Dedifferentiated amniotic fluid mesenchymal stem cell (primary cell): ENCODE measurements at regions not wholly inside any gene's neighbourhood (a gene's known extent, or its start where the extent isn't known, plus 50 kb on each side); places are given as distances from the start of the nearest gene placed in this dataset.
A peak's percentile ranks its signal among the peaks of the same experiment; 100 is the strongest.

Source experiments
- DNase-seq: peaks from one replicate; pipeline ENCODE4 v3.0.0-alpha.2; 2016; ENCODE audit errors: extremely low spot score

GRCh38 chr11:43575913-43576310, 104.6 kb upstream of the HSD17B12 start:
- DNase-seq = no peak

GRCh38 chr11:43576320-43576802, 104.2 kb upstream of the HSD17B12 start:
- DNase-seq = no peak

DNA sequence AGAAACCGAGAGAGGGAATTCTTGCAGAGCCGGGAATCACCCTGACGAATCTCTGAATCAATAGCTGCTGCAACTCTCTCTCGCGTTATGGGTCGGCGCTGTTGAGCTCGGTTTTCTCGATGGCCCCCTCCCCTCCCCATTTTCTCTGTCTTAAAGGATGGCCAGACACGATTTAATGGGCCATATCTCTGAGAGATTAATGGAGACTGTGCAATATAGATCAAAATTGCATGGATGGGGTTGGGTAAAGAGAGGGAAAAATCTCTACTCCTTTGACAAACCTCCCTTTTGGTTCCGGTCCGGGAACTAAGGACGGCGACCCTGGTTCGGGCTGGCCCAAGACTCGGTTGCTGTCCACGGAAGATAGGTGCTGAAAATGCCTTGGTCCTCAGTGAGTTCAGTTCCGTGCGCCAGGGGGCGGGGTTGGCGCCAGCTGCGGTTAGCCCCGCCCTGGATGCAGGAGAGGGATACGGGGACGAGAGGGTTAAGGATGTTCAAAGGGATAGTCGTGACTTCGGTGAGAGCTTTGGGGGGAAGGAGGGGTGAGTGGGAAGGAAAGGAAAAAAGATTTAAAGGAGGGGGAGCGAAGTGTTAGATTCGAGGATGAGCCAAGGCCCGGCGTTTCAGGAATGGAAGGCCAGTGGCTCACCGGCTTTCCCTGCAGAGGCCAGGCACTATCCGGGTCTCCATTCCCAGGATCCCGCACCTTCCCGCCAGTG, 103.6 kb upstream of the HSD17B12 start:
- DNase-seq = peak; percentile 35

DNA sequence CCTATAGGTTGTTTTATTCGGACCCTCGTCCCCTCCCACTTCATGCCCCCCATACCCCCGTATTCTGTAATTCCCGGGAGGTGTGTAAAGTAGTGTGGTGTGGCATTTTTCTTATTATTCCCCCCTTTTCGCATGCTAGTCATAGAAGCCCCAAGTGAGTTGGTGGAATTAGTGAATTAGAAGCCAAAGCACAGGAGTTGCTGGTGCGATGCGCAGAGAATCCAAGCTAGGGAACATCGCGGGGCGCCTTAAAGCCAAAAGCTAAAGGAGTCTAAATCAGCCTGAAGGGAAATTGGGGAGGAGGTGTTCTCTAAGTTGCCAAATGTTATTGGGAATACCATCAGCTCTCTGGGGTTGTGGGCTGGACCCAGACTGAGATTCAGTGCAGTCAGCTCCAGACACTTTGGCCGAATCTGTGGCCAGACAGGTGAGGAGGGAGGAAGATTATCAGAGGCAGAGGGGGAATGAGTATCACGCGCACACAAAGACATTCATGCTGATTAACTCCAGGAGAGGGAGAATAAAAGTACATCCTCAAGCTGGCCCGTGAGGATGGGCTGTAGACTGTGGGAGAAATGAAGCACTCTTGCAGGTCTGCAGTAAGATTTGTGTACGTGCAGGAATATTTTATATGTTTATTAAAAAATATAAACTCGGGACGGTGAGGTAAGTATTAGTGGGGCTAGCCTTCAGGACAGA, 102.8 kb upstream of the HSD17B12 start:
- DNase-seq = no peak

DNA sequence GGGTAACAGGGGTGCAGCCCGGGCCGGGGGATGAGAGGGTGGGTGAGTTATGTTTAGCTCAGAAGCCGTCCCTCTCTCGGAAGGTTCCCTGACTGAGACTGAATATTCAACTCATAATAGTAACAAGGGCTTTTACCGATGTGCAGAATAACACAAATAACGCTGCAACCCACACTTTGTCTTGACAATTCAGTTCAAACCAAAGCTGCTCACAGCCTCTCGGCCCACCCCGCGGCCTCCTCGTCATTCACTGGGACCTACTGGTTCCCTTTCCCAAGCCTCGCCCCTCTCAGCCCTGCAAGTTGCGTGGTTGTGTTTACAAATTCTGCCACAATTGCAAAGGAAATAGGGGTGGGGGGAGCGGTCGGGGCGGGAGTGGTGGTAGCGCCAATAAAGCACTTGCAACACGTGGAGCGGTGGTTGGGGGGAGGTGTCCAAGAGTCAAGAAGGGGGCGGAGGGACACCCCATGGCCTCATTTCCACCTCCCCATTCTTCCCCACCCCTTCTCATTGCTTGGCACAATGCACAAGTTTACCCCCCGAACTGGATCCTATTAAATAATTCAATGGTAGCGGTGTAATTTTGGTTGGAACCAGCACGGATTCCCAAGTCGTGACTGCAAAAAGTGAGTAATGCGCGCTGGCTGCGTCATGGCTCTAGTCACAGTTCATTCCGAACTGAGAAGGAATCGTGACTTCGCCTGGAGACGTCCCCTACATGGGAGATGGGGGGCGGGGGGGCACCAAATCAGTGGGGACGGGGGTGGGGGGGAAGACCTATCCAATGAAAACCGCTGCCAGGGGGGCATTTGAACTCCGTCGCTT, 102.0 kb upstream of the HSD17B12 start:
- no peak for DNase-seq

DNA sequence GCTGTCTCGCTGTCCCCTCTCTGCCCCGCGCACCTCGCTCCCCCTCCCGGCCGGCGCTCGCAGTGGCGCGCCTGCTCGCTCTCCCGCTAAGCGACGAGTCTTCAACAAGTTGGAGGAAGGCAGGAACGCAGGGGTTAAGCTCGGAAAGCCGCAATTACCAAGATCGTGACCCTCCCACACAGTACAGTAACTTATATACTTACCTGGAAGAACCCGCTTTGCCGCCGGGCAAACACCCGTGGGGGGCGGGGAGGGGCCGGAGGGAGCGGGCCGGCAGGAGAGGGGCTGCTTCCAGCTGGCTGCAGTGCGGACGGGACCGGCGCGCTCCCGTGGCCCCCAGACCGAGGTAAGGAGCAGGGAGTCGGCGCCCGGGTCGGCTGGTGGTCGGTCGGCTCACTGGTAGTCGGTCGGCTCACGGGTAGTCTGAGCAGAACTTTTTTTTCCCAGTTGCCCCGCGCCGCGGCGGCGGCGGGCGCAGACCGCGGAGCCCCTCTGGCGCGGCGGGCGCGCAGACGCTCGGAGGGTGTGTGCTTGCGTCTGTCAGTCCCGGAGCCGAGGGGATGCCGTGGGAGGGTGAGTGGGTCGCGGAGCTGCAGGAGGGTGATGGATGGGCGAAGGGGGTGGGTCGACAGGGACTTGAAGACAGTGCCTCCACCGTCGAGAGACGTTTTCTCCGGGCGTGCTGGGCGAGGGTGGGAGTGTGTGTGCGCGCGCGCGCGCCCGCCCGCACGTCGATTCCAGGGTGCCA, 101.2 kb upstream of the HSD17B12 start:
- no peak for DNase-seq

DNA sequence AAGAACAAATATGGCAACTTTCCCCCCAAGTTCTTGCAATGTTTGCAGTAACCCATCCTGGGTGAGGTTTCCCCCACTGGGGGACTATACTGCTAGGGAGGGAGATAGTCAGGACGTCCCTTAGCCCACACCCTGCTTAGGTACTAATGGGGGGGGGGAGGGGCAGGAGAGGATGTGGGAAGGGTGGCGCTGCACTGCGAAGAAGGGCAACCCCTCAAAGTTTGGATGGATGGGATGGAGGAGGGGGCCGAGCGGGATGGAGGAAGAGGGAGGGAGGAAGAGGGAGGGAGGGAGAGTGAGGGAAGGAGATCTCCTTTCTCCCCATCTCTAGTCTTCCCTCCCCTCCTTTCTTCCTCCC, 100.6 kb upstream of the HSD17B12 start:
- no peak for DNase-seq

DNA sequence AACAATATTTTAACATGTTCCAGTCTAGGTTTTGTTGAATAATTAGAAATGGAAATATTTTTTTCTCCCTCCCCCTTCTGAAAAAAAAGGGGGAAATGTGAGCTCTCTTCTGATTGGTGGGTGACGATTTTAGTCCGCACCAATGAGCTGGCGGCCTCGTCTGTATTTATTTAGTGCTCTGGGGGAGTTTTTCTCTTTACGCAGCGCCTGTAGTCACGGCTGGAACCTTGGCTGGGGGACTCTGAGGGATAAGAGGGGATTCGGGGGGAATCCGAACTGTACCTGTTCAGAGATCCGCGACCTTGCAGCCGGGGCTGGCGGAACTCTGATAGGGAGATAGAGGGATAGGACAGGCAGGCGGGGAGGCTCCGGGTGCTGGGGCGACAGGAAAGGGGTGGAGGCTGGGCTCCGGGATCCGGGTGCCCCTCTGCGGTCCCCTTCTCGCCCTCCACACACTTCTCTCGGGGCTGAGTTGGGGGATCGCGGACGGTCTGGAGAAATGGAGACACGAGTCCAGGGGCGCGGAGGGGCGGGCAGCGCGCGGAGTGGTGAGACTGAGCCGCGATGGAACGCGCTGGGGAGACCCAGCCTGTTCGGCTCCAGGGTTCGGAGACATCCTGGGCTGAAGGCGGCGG, 99.7 kb upstream of the HSD17B12 start:
- no peak for DNase-seq

DNA sequence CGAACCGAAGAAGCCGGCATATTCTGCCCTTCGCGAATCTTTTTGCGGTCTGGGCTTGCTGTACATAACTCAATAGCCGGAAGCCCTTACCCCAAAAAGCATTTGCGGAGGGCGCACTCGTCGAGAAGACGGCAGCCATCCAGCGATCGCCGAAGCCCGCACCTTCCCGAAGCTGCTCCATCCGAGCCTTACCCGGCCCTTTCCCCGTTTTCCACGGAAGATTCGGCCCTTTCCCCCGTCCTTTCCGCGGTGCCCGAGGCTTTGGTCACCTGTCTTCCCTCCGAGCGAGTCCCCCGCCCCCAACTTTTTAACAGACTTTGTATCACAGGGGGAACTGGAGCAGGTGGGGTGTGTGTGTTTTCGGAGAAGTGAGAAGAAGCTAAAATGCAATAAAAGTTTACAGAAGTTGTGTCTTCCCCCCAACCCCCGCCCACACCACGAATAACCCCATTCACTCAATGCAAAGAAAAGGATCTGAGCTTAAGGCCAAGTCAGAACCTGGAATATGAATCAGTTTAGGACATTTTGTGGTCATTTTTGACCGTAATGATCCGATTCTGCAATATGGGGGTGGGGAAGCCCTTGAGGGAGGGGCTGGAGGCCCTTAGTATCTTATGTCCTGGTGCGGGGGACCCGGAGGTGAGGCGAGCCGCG, 99.0 kb upstream of the HSD17B12 start:
- no peak for DNase-seq

DNA sequence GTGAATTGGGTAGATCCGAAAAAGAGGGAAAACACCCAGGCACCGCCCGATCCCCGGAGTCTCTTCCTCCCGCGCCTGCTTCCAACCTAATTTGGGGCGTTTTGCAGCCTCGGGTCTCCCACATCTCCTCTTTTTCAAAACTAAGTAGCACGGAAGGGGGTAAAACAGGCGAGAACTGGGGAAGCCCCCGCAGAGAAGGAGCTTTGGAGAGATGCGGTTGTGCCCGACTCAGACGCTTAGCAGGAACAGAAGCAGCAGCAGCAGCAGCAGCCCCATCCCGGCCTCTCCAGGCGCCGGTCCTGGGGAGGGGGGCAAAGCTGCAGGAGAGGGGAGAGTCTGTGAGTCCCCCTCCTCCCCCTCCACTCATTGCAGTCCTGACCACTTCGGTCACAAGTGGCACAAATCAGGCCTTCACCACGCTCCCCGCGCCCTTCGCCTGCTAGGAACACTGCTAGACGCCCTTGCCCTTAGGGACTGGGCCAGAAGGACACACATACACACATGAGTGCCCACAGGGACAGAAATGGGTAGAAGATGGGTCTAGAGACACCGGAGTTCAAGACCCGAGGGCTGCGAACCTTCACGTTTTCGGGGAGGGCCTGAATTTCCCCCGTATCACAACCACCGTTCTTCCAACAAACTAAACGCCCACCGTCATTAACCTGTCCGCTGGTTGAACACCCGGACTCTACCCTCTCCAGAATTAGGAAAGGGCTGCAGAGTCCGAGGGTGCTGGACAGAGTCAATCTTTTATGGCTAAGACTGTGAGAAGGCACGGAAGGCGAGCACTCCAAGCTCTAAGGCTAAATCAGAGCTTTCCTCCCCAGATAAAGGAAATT, 98.3 kb upstream of the HSD17B12 start:
- DNase-seq = no peak

DNA sequence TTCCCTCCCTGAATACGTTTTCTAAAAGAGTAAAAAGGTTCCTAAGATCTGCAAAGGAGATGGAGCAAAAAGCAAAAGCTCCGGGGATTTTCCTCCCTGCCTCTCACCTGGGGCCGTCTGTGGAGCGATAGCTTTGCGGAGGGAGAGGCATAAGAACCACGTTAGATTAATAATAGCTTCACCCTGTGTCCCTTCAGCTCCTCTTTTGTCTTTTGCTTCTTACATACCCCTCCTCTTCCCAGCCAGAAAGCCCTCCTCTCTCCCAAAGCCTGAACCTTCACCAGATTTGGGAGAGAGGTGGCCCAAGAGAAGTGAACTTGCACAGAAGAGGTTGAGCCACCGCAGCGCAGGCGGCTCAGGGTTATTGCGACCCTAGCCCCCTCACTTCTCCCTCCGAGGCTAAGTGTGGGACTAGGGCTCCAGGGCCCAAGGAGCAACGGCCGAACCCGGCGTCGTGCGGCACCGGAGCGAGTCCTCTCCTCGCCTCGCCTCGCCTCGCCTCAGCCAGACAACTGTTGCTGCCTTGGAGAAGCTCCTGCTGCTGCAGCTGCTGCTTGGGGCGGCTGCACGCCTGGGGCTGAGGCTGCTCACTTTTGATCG, 97.6 kb upstream of the HSD17B12 start:
- no peak for DNase-seq

DNA sequence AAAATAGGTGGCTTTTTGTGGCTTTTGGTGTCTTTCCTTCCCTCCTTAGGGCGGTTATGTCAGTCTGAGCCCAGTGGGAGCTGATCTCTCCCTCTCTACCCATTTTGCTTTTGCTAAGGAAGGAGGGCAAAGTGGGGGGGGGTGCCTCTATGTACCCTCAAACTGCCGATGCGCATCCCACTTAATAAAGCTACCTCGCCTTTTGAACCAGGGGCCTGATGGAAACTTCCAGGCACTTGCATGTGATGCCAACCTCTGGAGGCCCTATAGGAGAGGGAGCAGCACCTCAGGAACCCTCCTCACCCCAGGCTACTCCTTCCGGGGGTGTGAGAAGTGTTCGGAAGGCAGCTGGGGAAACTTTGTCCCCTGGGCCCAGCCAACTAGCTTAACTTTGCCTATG, 97.0 kb upstream of the HSD17B12 start:
- no peak for DNase-seq

- no peak for DNase-seq
Observed at GRCh38 chr11:43585877-43586608, 94.5 kb upstream of the HSD17B12 start.

DNA sequence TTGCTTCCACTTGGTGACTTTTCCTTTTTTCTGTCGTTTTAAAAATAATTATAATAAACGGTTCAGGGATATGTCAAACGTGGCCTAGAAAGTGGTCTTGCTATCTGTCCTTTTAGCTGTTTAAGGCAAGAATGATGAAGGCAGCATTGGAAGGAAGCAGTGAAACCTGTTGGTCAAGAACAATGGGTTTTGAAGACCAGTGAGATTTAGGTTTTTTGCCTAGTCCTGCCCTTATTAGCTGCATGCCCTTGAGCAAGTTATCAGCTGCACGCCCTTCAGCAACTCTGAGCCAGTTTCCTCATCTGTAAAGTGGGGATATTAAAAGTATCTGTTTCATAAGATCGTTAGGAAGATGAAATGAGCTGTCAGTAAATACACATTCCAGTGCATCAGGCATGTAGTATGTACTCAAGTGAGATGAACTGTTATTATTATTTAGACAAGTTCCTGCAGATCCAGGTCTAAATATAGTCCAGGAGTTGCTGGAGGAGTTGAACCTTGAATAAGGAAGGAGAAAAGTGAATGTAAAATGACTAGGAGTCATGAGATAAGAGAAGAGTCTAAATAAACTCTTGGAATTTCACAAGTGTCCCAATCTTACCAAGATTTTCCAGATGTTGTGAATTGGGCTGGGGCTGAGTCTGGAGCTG, 90.8 kb upstream of the HSD17B12 start:
- DNase-seq = no peak

- DNase-seq = no peak
Observed at GRCh38 chr11:43601511-43601910, 79.0 kb upstream of the HSD17B12 start.

DNA sequence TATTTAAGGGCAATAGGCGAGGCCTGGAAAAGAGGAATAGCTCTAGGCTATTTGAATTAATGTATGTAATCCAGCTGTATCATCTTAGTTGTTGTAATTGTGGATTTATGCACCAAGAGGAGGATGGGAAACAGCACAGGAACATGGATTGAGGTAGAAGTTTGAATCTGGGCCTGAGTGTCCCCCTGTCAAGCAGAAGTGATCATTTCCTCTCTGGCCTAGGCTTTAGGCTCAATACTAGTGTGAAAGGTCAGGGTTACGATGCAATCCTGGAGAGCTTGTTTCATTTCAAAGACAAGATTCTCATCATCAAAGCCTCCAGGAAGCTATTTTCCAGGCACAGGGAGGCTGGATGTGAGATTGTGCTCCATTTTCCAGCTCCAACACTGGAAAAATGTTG, 77.9 kb upstream of the HSD17B12 start:
- DNase-seq = no peak

DNA sequence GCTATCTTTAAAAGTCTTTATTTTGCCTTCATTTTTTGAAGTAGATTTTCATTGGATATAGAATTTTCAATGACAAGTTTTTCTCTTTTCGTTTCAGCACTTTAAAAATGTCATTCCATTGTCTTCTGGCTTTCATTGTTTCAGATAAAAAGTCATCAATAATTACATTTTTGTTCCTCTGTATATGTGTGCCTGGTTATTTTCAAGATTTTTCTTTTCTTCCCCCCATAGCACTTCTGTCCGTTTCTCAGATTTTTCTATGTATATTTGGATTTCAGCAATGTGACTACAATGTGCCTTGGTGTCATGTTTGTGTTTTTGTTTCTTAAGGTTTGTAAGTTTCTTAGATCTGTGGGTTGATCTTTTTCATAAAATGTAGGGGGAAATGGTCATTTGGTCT, 66.3 kb upstream of the HSD17B12 start:
- no peak for DNase-seq

DNA sequence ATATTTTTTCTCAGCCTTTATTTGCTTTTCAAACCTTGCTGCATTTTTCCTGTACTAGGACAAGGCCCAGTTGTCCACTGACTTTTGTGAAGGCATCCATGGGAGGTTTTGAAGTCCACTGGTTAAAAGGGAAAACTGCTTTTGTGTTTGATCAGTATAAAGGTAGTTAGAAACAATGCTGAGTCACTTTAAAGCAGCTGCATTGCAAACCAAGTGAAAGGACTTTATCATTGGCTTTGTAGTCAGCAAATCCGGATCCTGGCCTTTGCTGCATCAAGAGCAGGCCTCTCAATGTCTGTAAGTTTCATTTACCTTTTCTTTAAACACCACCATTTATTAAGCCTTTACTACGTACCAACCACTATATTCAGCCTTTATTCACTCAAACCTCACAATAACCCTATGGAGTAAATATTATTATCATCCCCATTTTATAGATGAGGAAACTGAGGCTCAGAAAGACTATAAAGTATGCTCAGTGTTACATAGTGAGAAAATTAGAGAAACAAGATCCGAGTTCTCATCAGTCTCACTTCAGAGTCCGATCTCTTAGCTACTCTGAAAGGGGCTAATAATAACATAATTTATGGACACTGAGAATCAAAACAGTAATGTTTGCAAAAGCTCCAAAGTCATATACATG, 60.6 kb upstream of the HSD17B12 start:
- no peak for DNase-seq
